IMR-90 (cell line): ENCODE measurements at regions not wholly inside any gene's neighbourhood (a gene's known extent, or its start where the extent isn't known, plus 50 kb on each side); places are given as distances from the start of the nearest gene placed in this dataset.

Source experiments
- BHLHE40 ChIP-seq: fragments of 150-350 bp; IDR thresholded peaks from 2 replicates; pipeline ENCODE4 v1.6.1; 2016; ENCODE audit warnings: mild to moderate bottlenecking, low read depth, low read length
- CEBPB ChIP-seq: IDR thresholded peaks from 2 replicates; pipeline ENCODE4 v1.6.1; 2012; ENCODE audit warnings: low read depth, low read length, improper control_type of control experiment
- CHD1 ChIP-seq: IDR thresholded peaks from 2 replicates; pipeline ENCODE4 v1.6.1; 2012; ENCODE audit warnings: low read depth, low read length, improper control_type of control experiment
- CTCF ChIP-seq: conservative IDR thresholded peaks from 2 replicates; pipeline ENCODE4 v1.5.1; 2012; ENCODE audit warnings: mild to moderate bottlenecking, low read depth, low read length, improper control_type of control experiment
- ELK1 ChIP-seq: fragments of 150-350 bp; IDR thresholded peaks from 2 replicates; pipeline ENCODE4 v1.6.1; 2016; ENCODE audit warnings: low read depth, mild to moderate bottlenecking, low read length, moderate library complexity, borderline replicate concordance
- FOS ChIP-seq: fragments of 150-350 bp; IDR thresholded peaks from 2 replicates; pipeline ENCODE4 v1.6.1; 2016; ENCODE audit warnings: low read depth, low read length
- MAZ ChIP-seq: IDR thresholded peaks from 2 replicates; pipeline ENCODE4 v1.6.1; 2012; ENCODE audit warnings: low read depth, mild to moderate bottlenecking, low read length, improper control_type of control experiment, moderate library complexity, borderline replicate concordance
- MXI1 ChIP-seq: IDR thresholded peaks from 2 replicates; pipeline ENCODE4 v1.6.1; 2012; ENCODE audit warnings: low read depth, mild to moderate bottlenecking, low read length, moderate library complexity, borderline replicate concordance
- POLR2A ChIP-seq: IDR thresholded peaks from 2 replicates; pipeline ENCODE4 v1.6.1; 2012; ENCODE audit warnings: mild to moderate bottlenecking, low read depth, low read length
- RAD21 ChIP-seq: IDR thresholded peaks from 2 replicates; pipeline ENCODE4 v1.6.1; 2012; ENCODE audit warnings: low read length, improper control_type of control experiment
- RCOR1 ChIP-seq: IDR thresholded peaks from 2 replicates; pipeline ENCODE4 v1.6.1; 2012; ENCODE audit warnings: mild to moderate bottlenecking, low read length, improper control_type of control experiment; ENCODE audit not compliant: insufficient replicate concordance
- RFX5 ChIP-seq: IDR thresholded peaks from 2 replicates; pipeline ENCODE4 v1.8.0; 2012; ENCODE audit warnings: low read depth, mild to moderate bottlenecking, low read length, moderate library complexity
- SMC3 ChIP-seq: fragments of 150-350 bp; IDR thresholded peaks from 2 replicates; pipeline ENCODE4 v1.6.1; 2016; ENCODE audit warnings: low read depth, mild to moderate bottlenecking, antibody characterized with exemption, low read length, moderate library complexity

DNA sequence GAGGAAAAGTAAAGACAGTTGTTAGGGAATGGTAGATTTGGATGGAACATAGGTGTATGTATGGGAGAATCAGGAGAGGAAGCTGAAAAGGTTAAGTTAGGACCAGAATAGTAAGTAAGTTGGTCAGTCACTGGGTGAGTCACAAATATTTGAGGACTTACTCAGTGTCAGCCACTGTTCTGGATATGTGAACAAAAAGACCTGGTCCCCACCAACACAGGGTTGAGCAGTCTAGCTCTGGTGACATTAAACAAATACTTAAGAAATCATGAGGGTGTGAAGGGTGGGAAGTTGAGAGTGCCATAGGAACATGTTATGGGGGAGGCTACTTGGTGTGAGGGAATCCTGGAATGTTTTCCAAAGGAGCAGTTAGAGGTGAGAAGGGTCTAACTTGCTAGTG is 246.9 kb downstream of the PTEN start:
- TF ChIP-seq RAD21 = no peak
- no peak for TF ChIP-seq CTCF
- TF ChIP-seq FOS = peak; percentile 62
- TF ChIP-seq POLR2A = no peak
- TF ChIP-seq ELK1 = no peak
- no peak for TF ChIP-seq MAZ
- TF ChIP-seq CHD1 = no peak
- TF ChIP-seq CEBPB = no peak
- no peak for TF ChIP-seq MXI1
- TF ChIP-seq RFX5 = no peak
- no peak for TF ChIP-seq SMC3
- TF ChIP-seq RCOR1 = no peak
- TF ChIP-seq BHLHE40 = no peak
